ENCODE measurements at regions not wholly inside any gene's neighbourhood (a gene's known extent, or its start where the extent isn't known, plus 50 kb on each side); places are given as distances from the start of the nearest gene placed in this dataset.

GRCh38 chr2:56874717-56875116, 690.9 kb downstream of the CCDC85A start:
- WGBS, 3 donors: 79 to 97% (median 94%) methylated on average over 4 of the region's 4 CpGs
- FAIRE-seq (no peak), DNase-seq (no peak)
- no peak overlapping the region for H3K4me3 ChIP-seq (ENCODE audit: low read depth in 1 of 3, low read length in 3 of 3)
- H3K27me3 ChIP-seq (ENCODE audit: control insufficient read depth in 3 of 3, insufficient read depth in 3 of 3, low read length in 3 of 3): no peaks in the 10 kb centered on the region
- H3K27ac ChIP-seq (ENCODE audit: low read depth in 1 of 3, low read length in 2 of 3): no peak overlapping the region
- H3K36me3 ChIP-seq (ENCODE audit: control insufficient read depth in 3 of 3, insufficient read depth in 2 of 3, low read depth in 1 of 3, low read length in 3 of 3): no peaks in the 10 kb centered on the region
- H3K4me1 ChIP-seq (ENCODE audit: control insufficient read depth in 3 of 3, insufficient read depth in 2 of 3, low read depth in 1 of 3, low read length in 2 of 3): no peaks in the 10 kb centered on the region
- H3K9me3 ChIP-seq (ENCODE audit: control insufficient read depth in 2 of 2, insufficient read depth in 1 of 2, low read depth in 1 of 2, low read length in 1 of 2): peaks cover 1 to 2% of the 10 kb centered on the region in 2 donors

- Histone ChIP-seq H3K27me3 (ENCODE audit: control insufficient read depth in 3 of 3, insufficient read depth in 3 of 3, low read length in 3 of 3) (no peaks in the 10 kb centered on the region), H3K9me3 (ENCODE audit: control insufficient read depth in 2 of 2, insufficient read depth in 1 of 2, low read depth in 1 of 2, low read length in 1 of 2) (no peaks in the 10 kb centered on the region), H3K4me3 (ENCODE audit: low read depth in 1 of 3, low read length in 3 of 3) (no peak overlapping the region), H3K4me1 (ENCODE audit: control insufficient read depth in 3 of 3, insufficient read depth in 2 of 3, low read depth in 1 of 3, low read length in 2 of 3) (no peaks in the 10 kb centered on the region), H3K36me3 (ENCODE audit: control insufficient read depth in 3 of 3, insufficient read depth in 2 of 3, low read depth in 1 of 3, low read length in 3 of 3) (no peaks in the 10 kb centered on the region), H3K27ac (ENCODE audit: low read depth in 1 of 3, low read length in 2 of 3) (no peak overlapping the region)
- DNase-seq (no peak), FAIRE-seq (no peak)
- WGBS, 3 donors: 78 to 82% (median 82%) methylated on average over 2 of the region's 2 CpGs
Observed at GRCh38 chr2:56889738-56890137, 705.9 kb downstream of the CCDC85A start.

- Histone ChIP-seq H3K4me3 (ENCODE audit: low read depth in 1 of 3, low read length in 3 of 3) (no peak overlapping the region), H3K9me3 (ENCODE audit: control insufficient read depth in 2 of 2, insufficient read depth in 1 of 2, low read depth in 1 of 2, low read length in 1 of 2) (no peaks in the 10 kb centered on the region), H3K36me3 (ENCODE audit: control insufficient read depth in 3 of 3, insufficient read depth in 2 of 3, low read depth in 1 of 3, low read length in 3 of 3) (no peaks in the 10 kb centered on the region), H3K4me1 (ENCODE audit: control insufficient read depth in 3 of 3, insufficient read depth in 2 of 3, low read depth in 1 of 3, low read length in 2 of 3) (no peaks in the 10 kb centered on the region), H3K27ac (ENCODE audit: low read depth in 1 of 3, low read length in 2 of 3) (no peak overlapping the region), H3K27me3 (ENCODE audit: control insufficient read depth in 3 of 3, insufficient read depth in 3 of 3, low read length in 3 of 3) (no peaks in the 10 kb centered on the region)
- FAIRE-seq (no peak), DNase-seq (no peak)
Observed at GRCh38 chr2:56892382-56892781, 708.6 kb downstream of the CCDC85A start.

GRCh38 chr2:56898986-56899385, 715.2 kb downstream of the CCDC85A start:
- Histone ChIP-seq H3K9me3 (ENCODE audit: control insufficient read depth in 2 of 2, insufficient read depth in 1 of 2, low read depth in 1 of 2, low read length in 1 of 2) (no peaks in the 10 kb centered on the region), H3K4me1 (ENCODE audit: control insufficient read depth in 3 of 3, insufficient read depth in 2 of 3, low read depth in 1 of 3, low read length in 2 of 3) (no peaks in the 10 kb centered on the region), H3K36me3 (ENCODE audit: control insufficient read depth in 3 of 3, insufficient read depth in 2 of 3, low read depth in 1 of 3, low read length in 3 of 3) (no peaks in the 10 kb centered on the region), H3K27me3 (ENCODE audit: control insufficient read depth in 3 of 3, insufficient read depth in 3 of 3, low read length in 3 of 3) (no peaks in the 10 kb centered on the region), H3K27ac (ENCODE audit: low read depth in 1 of 3, low read length in 2 of 3) (no peak overlapping the region), H3K4me3 (ENCODE audit: low read depth in 1 of 3, low read length in 3 of 3) (no peak overlapping the region)
- FAIRE-seq (no peak), DNase-seq (no peak)
- WGBS, 3 donors: 75 to 88% (median 85%) methylated on average over 1 of the region's 1 CpG

- no peak for DNase-seq
- no peaks in the 10 kb centered on the region for H3K36me3 ChIP-seq (ENCODE audit: control insufficient read depth in 3 of 3, insufficient read depth in 2 of 3, low read depth in 1 of 3, low read length in 3 of 3)
- H3K27ac ChIP-seq (ENCODE audit: low read depth in 1 of 3, low read length in 2 of 3): no peak overlapping the region
- H3K4me1 ChIP-seq (ENCODE audit: control insufficient read depth in 3 of 3, insufficient read depth in 2 of 3, low read depth in 1 of 3, low read length in 2 of 3): no peaks in the 10 kb centered on the region
- no peaks in the 10 kb centered on the region for H3K9me3 ChIP-seq (ENCODE audit: control insufficient read depth in 2 of 2, insufficient read depth in 1 of 2, low read depth in 1 of 2, low read length in 1 of 2)
- H3K27me3 ChIP-seq (ENCODE audit: control insufficient read depth in 3 of 3, insufficient read depth in 3 of 3, low read length in 3 of 3): no peaks in the 10 kb centered on the region
- no peak overlapping the region for H3K4me3 ChIP-seq (ENCODE audit: low read depth in 1 of 3, low read length in 3 of 3)
- FAIRE-seq: no peak
- WGBS, 3 donors: 54 to 66% (median 57%) methylated on average over 4 of the region's 4 CpGs
Observed at GRCh38 chr2:56912490-56912889, 728.7 kb downstream of the CCDC85A start.

GRCh38 chr2:56918790-56919189, 735.0 kb downstream of the CCDC85A start:
- H3K4me3 ChIP-seq (ENCODE audit: low read depth in 1 of 3, low read length in 3 of 3): no peak overlapping the region
- H3K4me1 ChIP-seq (ENCODE audit: control insufficient read depth in 3 of 3, insufficient read depth in 2 of 3, low read depth in 1 of 3, low read length in 2 of 3): no peaks in the 10 kb centered on the region
- H3K9me3 ChIP-seq (ENCODE audit: control insufficient read depth in 2 of 2, insufficient read depth in 1 of 2, low read depth in 1 of 2, low read length in 1 of 2): peaks cover 0 to 5% of the 10 kb centered on the region in 2 donors
- H3K27ac ChIP-seq (ENCODE audit: low read depth in 1 of 3, low read length in 2 of 3): no peak overlapping the region
- no peaks in the 10 kb centered on the region for H3K36me3 ChIP-seq (ENCODE audit: control insufficient read depth in 3 of 3, insufficient read depth in 2 of 3, low read depth in 1 of 3, low read length in 3 of 3)
- no peak for DNase-seq
- H3K27me3 ChIP-seq (ENCODE audit: control insufficient read depth in 3 of 3, insufficient read depth in 3 of 3, low read length in 3 of 3): no peaks in the 10 kb centered on the region
- no peak for FAIRE-seq

- Histone ChIP-seq H3K27ac (ENCODE audit: low read depth in 1 of 3, low read length in 2 of 3) (no peak overlapping the region), H3K27me3 (ENCODE audit: control insufficient read depth in 3 of 3, insufficient read depth in 3 of 3, low read length in 3 of 3) (no peaks in the 10 kb centered on the region), H3K9me3 (ENCODE audit: control insufficient read depth in 2 of 2, insufficient read depth in 1 of 2, low read depth in 1 of 2, low read length in 1 of 2) (no peaks in the 10 kb centered on the region), H3K4me3 (ENCODE audit: low read depth in 1 of 3, low read length in 3 of 3) (no peak overlapping the region), H3K4me1 (ENCODE audit: control insufficient read depth in 3 of 3, insufficient read depth in 2 of 3, low read depth in 1 of 3, low read length in 2 of 3) (no peaks in the 10 kb centered on the region), H3K36me3 (ENCODE audit: control insufficient read depth in 3 of 3, insufficient read depth in 2 of 3, low read depth in 1 of 3, low read length in 3 of 3) (no peaks in the 10 kb centered on the region)
- FAIRE-seq (no peak), DNase-seq (no peak)
- WGBS, 3 donors: 64 to 68% (median 65%) methylated on average over 2 of the region's 2 CpGs
Observed at GRCh38 chr2:56933976-56934375, 750.2 kb downstream of the CCDC85A start.

GRCh38 chr2:56934866-56935265, 751.1 kb downstream of the CCDC85A start:
- 64 to 80% (median 75%) methylated on average over 1 of the region's 1 CpG for WGBS, 3 donors

GRCh38 chr2:56940054-56940453, 756.3 kb downstream of the CCDC85A start:
- H3K36me3 ChIP-seq (ENCODE audit: control insufficient read depth in 3 of 3, insufficient read depth in 2 of 3, low read depth in 1 of 3, low read length in 3 of 3): no peaks in the 10 kb centered on the region
- no peak for DNase-seq
- no peaks in the 10 kb centered on the region for H3K9me3 ChIP-seq (ENCODE audit: control insufficient read depth in 2 of 2, insufficient read depth in 1 of 2, low read depth in 1 of 2, low read length in 1 of 2)
- H3K4me3 ChIP-seq (ENCODE audit: low read depth in 1 of 3, low read length in 3 of 3): no peak overlapping the region
- FAIRE-seq: no peak
- no peaks in the 10 kb centered on the region for H3K4me1 ChIP-seq (ENCODE audit: control insufficient read depth in 3 of 3, insufficient read depth in 2 of 3, low read depth in 1 of 3, low read length in 2 of 3)
- no peaks in the 10 kb centered on the region for H3K27me3 ChIP-seq (ENCODE audit: control insufficient read depth in 3 of 3, insufficient read depth in 3 of 3, low read length in 3 of 3)
- no peak overlapping the region for H3K27ac ChIP-seq (ENCODE audit: low read depth in 1 of 3, low read length in 2 of 3)

More at GRCh38 chr2:56934866-56935265, 751.1 kb downstream of the CCDC85A start:
- FAIRE-seq (no peak), DNase-seq (no peak)
- Histone ChIP-seq H3K27me3 (ENCODE audit: control insufficient read depth in 3 of 3, insufficient read depth in 3 of 3, low read length in 3 of 3) (no peaks in the 10 kb centered on the region), H3K4me3 (ENCODE audit: low read depth in 1 of 3, low read length in 3 of 3) (no peak overlapping the region), H3K36me3 (ENCODE audit: control insufficient read depth in 3 of 3, insufficient read depth in 2 of 3, low read depth in 1 of 3, low read length in 3 of 3) (no peaks in the 10 kb centered on the region), H3K9me3 (ENCODE audit: control insufficient read depth in 2 of 2, insufficient read depth in 1 of 2, low read depth in 1 of 2, low read length in 1 of 2) (no peaks in the 10 kb centered on the region), H3K4me1 (ENCODE audit: control insufficient read depth in 3 of 3, insufficient read depth in 2 of 3, low read depth in 1 of 3, low read length in 2 of 3) (no peaks in the 10 kb centered on the region), H3K27ac (ENCODE audit: low read depth in 1 of 3, low read length in 2 of 3) (no peak overlapping the region)
